A549 (cell line): ENCODE measurements at regions not wholly inside any gene's neighbourhood (a gene's known extent, or its start where the extent isn't known, plus 50 kb on each side); places are given as distances from the start of the nearest gene placed in this dataset.
"Not testable (repeated sequence)": the region's sequence is repeated elsewhere in the genome, so short reads cannot be mapped to it uniquely, and the experiment has no call there.

ENCODE experiments used
- CBX8 ChIP-seq: fragments of 200-600 bp; sonication (generic); IDR thresholded peaks from 2 replicates; pipeline ENCODE4 v1.6.1; 2016
- CHD2 ChIP-seq: fragments of 150-350 bp; IDR thresholded peaks from 2 replicates; pipeline ENCODE4 v1.6.1; 2014; ENCODE audit warnings: low read length; ENCODE audit not compliant: partially characterized antibody
- CTCF ChIP-seq: fragments of >200 bp; sonication (Bioruptor Twin); formaldehyde crosslinking; IDR thresholded peaks from 3 replicates; pipeline ENCODE4 v1.5.1; 2016
- EP300 ChIP-seq, 2 experiments: fragments of >200 bp; sonication (Bioruptor Twin); formaldehyde crosslinking; IDR thresholded peaks; 2 replicates in 1 of 2; 3 replicates in 1 of 2; pipeline ENCODE4 v1.6.1; 2016 to 2017
- ESRRA ChIP-seq: fragments of 150-350 bp; IDR thresholded peaks from 2 replicates; pipeline ENCODE4 v1.6.1; 2014; ENCODE audit warnings: mild to moderate bottlenecking, low read length, borderline replicate concordance
- JUN ChIP-seq, 2 experiments: fragments of >200 bp; sonication (Bioruptor Twin); formaldehyde crosslinking; IDR thresholded peaks; 2 replicates in 1 of 2; 3 replicates in 1 of 2; pipeline ENCODE4 v1.6.1; 2016 to 2017
- MAFK ChIP-seq: fragments of 450-650 bp; IDR thresholded peaks from 2 replicates; pipeline ENCODE4 v1.6.1; 2014; ENCODE audit not compliant: partially characterized antibody
- POLR2A ChIP-seq: IDR thresholded peaks from 2 replicates; pipeline ENCODE4 v1.6.1; 2012; ENCODE audit warnings: mild to moderate bottlenecking, low read length
- POLR2AphosphoS2 ChIP-seq: conservative IDR thresholded peaks from 2 replicates; pipeline ENCODE4 v1.6.1; 2012; ENCODE audit warnings: low read length, improper control_type of control experiment, inconsistent platforms
- RAD21 ChIP-seq, 2 experiments: fragments of >200 bp in 1 of 2; sonication (Bioruptor Twin) in 1 of 2; formaldehyde crosslinking in 1 of 2; IDR thresholded peaks in 1 of 2; conservative IDR thresholded peaks in 1 of 2; 2 replicates in 1 of 2; 3 replicates in 1 of 2; pipeline ENCODE4 v1.6.1; 2012 to 2018; ENCODE audit warnings: inconsistent platforms in 1 of 2
- RCOR1 ChIP-seq: fragments of 150-350 bp; IDR thresholded peaks from 2 replicates; pipeline ENCODE4 v1.6.1; 2014; ENCODE audit warnings: antibody characterized with exemption, low read length, low read depth
- TF ChIP-seq, protein P1 (sequence below): IDR thresholded peaks from 2 replicates; pipeline ENCODE4 v1.6.1; 2012; ENCODE audit warnings: low read depth, borderline replicate concordance

GRCh38 chr1:86805898-86806519 lies 101.6 kb downstream of the SH3GLB1 start:
- TF ChIP-seq CTCF; POLR2AphosphoS2; POLR2A; ESRRA; EP300 (IDR thresholded peaks at IDR 0.05); JUN (IDR thresholded peaks at IDR 0.05); MAFK; RCOR1; RAD21 (conservative IDR thresholded peaks at IDR 0.05 in 1 of 2, IDR thresholded peaks at IDR 0.05 in 1 of 2); CHD2; CBX8: not testable (repeated sequence)
- TF ChIP-seq, protein P1, sequence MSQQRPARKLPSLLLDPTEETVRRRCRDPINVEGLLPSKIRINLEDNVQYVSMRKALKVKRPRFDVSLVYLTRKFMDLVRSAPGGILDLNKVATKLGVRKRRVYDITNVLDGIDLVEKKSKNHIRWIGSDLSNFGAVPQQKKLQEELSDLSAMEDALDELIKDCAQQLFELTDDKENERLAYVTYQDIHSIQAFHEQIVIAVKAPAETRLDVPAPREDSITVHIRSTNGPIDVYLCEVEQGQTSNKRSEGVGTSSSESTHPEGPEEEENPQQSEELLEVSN = not testable (repeated sequence)
